ENCODE measurements at regions not wholly inside any gene's neighbourhood (a gene's known extent, or its start where the extent isn't known, plus 50 kb on each side); places are given as distances from the start of the nearest gene placed in this dataset.

DNA sequence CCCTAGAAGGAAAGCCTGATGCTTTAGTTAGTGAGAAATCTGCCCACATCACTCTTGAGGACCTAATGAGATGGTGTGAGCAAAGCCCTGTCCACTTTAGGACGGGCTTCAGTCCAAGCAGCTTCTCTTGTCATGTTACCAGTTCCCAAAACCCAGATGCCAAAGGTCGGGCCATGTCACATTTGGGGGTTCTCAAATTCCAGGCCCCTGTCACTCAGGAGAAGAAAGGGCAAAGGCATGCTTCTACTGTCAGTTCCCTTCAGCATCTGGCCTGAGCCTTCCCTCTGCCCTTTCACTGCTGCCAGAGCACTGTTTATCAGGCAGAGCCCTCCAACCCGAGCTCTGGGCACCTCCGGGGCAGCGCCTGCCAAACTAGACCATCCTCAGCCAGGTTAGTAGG is 556.0 kb downstream of the BNC2 start:
- Histone ChIP-seq H3K36me3 (replicated peaks; ENCODE audit: insufficient read depth, low read depth) (no peaks in the 10 kb centered on the region), H3K4me2 (no peak overlapping the region), H3K27me3 (no peaks in the 10 kb centered on the region), H2AFZ (no peak overlapping the region), H3K4me3 (no peak overlapping the region), H3K4me1 (ENCODE audit: insufficient read depth) (peaks cover 26% of the 10 kb centered on the region), H3K79me2 (no peaks in the 10 kb centered on the region), H3K9me3 (ENCODE audit: low read depth) (no peaks in the 10 kb centered on the region), H3K27ac (no peak overlapping the region), H4K20me1 (ENCODE audit: insufficient read depth, poor library complexity, severe bottlenecking) (no peaks in the 10 kb centered on the region), H3K9me2 (replicated peaks; ENCODE audit: insufficient read depth) (no peaks in the 10 kb centered on the region)
- TF ChIP-seq EZH2phosphoT487 (IDR thresholded peaks at IDR 0.05; ENCODE audit: low read depth, severe bottlenecking, unreplicated experiment) (no peak), EZH2 (IDR thresholded peaks at IDR 0.05; ENCODE audit: borderline replicate concordance) (no peak)
- TF ChIP-seq, protein P1, sequence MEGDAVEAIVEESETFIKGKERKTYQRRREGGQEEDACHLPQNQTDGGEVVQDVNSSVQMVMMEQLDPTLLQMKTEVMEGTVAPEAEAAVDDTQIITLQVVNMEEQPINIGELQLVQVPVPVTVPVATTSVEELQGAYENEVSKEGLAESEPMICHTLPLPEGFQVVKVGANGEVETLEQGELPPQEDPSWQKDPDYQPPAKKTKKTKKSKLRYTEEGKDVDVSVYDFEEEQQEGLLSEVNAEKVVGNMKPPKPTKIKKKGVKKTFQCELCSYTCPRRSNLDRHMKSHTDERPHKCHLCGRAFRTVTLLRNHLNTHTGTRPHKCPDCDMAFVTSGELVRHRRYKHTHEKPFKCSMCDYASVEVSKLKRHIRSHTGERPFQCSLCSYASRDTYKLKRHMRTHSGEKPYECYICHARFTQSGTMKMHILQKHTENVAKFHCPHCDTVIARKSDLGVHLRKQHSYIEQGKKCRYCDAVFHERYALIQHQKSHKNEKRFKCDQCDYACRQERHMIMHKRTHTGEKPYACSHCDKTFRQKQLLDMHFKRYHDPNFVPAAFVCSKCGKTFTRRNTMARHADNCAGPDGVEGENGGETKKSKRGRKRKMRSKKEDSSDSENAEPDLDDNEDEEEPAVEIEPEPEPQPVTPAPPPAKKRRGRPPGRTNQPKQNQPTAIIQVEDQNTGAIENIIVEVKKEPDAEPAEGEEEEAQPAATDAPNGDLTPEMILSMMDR (IDR thresholded peaks at IDR 0.05; ENCODE audit: poor library complexity): no peak
- WGBS (ENCODE audit: low lambda C conversion rate, missing lambda C conversion rate): 93% methylated on average over 5 of the region's 5 CpGs
- DNase-seq (ENCODE audit: low spot score): no peak

DNA sequence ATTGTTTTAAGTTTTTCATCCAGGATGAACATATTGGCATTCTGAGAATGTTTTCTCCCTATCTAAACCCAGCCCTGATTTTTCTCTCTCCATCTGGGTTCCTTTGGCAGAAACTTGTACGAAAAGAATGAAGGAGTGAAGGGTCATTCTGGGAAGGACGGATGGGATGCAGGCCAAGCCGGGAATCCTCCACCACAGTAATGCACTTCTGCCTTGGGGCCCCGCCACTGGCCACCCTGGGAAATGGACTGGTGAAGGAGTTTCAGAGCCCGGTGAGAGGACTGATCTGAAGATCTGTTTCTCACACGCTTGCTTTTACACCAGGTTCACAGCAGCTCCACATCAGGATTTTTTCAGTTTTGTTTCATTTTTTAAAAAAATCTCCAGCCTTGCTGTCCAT is 554.8 kb downstream of the BNC2 start:
- peaks cover 19% of the 10 kb centered on the region for H3K4me1 ChIP-seq (ENCODE audit: insufficient read depth)
- TF ChIP-seq EZH2phosphoT487 (IDR thresholded peaks at IDR 0.05; ENCODE audit: low read depth, severe bottlenecking, unreplicated experiment) (no peak), EZH2 (IDR thresholded peaks at IDR 0.05; ENCODE audit: borderline replicate concordance) (no peak)
- TF ChIP-seq, protein P1 (IDR thresholded peaks at IDR 0.05; ENCODE audit: poor library complexity): no peak
- H4K20me1 ChIP-seq (ENCODE audit: insufficient read depth, poor library complexity, severe bottlenecking): no peaks in the 10 kb centered on the region
- DNase-seq (ENCODE audit: low spot score): no peak
- no peak overlapping the region for H3K4me2 ChIP-seq
- no peaks in the 10 kb centered on the region for H3K9me2 ChIP-seq (replicated peaks; ENCODE audit: insufficient read depth)
- no peak overlapping the region for H3K27ac ChIP-seq
- H3K4me3 ChIP-seq: no peak overlapping the region
- no peaks in the 10 kb centered on the region for H3K79me2 ChIP-seq
- no peak overlapping the region for H2AFZ ChIP-seq
- no peaks in the 10 kb centered on the region for H3K27me3 ChIP-seq
- H3K9me3 ChIP-seq (ENCODE audit: low read depth): no peaks in the 10 kb centered on the region
- 69% methylated on average over 6 of the region's 6 CpGs for WGBS (ENCODE audit: low lambda C conversion rate, missing lambda C conversion rate)
- H3K36me3 ChIP-seq (replicated peaks; ENCODE audit: insufficient read depth, low read depth): no peaks in the 10 kb centered on the region

DNA sequence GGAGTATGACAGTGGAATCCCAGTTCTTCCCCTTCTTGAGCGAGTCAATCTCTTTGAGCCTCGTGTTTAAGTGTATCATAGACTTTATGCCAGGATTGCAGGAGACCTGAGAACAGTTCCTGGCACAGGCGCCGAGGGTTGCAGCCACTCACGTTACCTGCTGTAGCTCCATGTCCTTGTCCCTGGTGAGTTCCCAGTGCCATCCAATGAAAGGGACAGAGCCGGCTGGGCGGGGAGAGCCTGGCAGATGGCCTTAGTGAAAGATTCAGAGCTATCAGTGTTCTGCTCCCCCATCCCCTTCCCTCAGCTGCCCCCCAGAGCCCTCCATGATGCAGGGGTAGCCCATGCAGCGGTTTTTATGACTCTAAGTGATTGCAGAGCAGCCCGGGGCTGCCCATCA is 554.0 kb downstream of the BNC2 start:
- DNase-seq (ENCODE audit: low spot score): no peak
- no peak overlapping the region for H3K4me2 ChIP-seq
- no peaks in the 10 kb centered on the region for H4K20me1 ChIP-seq (ENCODE audit: insufficient read depth, poor library complexity, severe bottlenecking)
- no peaks in the 10 kb centered on the region for H3K36me3 ChIP-seq (replicated peaks; ENCODE audit: insufficient read depth, low read depth)
- TF ChIP-seq EZH2 (IDR thresholded peaks at IDR 0.05; ENCODE audit: borderline replicate concordance): no peak
- TF ChIP-seq EZH2phosphoT487 (IDR thresholded peaks at IDR 0.05; ENCODE audit: low read depth, severe bottlenecking, unreplicated experiment): no peak
- TF ChIP-seq, protein P1 (IDR thresholded peaks at IDR 0.05; ENCODE audit: poor library complexity): no peak
- no peaks in the 10 kb centered on the region for H3K27me3 ChIP-seq
- no peaks in the 10 kb centered on the region for H3K79me2 ChIP-seq
- peaks cover 12% of the 10 kb centered on the region for H3K4me1 ChIP-seq (ENCODE audit: insufficient read depth)
- H2AFZ ChIP-seq: no peak overlapping the region
- no peak overlapping the region for H3K27ac ChIP-seq
- no peak overlapping the region for H3K4me3 ChIP-seq
- 87% methylated on average over 9 of the region's 9 CpGs for WGBS (ENCODE audit: low lambda C conversion rate, missing lambda C conversion rate)
- H3K9me2 ChIP-seq (replicated peaks; ENCODE audit: insufficient read depth): no peaks in the 10 kb centered on the region
- no peaks in the 10 kb centered on the region for H3K9me3 ChIP-seq (ENCODE audit: low read depth)
